Pancreas (tissue), 10 donors: ENCODE measurements at regions not wholly inside any gene's neighbourhood (a gene's known extent, or its start where the extent isn't known, plus 50 kb on each side); places are given as distances from the start of the nearest gene placed in this dataset.

Experiments
- ATAC-seq, 4 donors: fragments of 200-7000 bp; cut with Tn5 transposase; one replicate each; pipeline versions ENCODE4 v1.8.0 to v1.9.1; 2020; ENCODE audit warnings: mild to moderate bottlenecking in 4 of 4, moderate library complexity in 4 of 4
- DNase-seq, 6 donors: peaks; one replicate each; pipeline ENCODE4 v3.0.0-alpha.2; 2020
- FAIRE-seq: peaks from 2 replicates; lab custom pipeline; 2012; peaks lifted over from hg19 to GRCh38; lab: Jason Lieb, UNC
- H3K27ac ChIP-seq, 4 donors: fragments of 200-600 bp; sonication (generic); 1 replicate in 3 of 4; 2 replicates in 1 of 4; pipeline versions ENCODE4 v1.5.0 to v1.8.0; 2020
- H3K27me3 ChIP-seq, 4 donors: fragments of 200-600 bp; one replicate each; pipeline ENCODE4 v1.8.0; 2021
- H3K36me3 ChIP-seq, 3 donors: fragments of 200-600 bp; sonication (generic) in 1 of 3; one replicate each; pipeline versions ENCODE4 v1.5.0 to v1.8.0; 2020 to 2021
- H3K4me1 ChIP-seq, 3 donors: fragments of 200-600 bp; one replicate each; pipeline ENCODE4 v1.8.0; 2021
- H3K4me3 ChIP-seq, 4 donors: fragments of 200-600 bp; sonication (generic) in 2 of 4; one replicate each; pipeline versions ENCODE4 v1.5.0 to v1.8.0; 2020 to 2021
- H3K9me3 ChIP-seq, 4 donors: fragments of 200-600 bp; one replicate each; pipeline ENCODE4 v1.8.0; 2021
- WGBS, 2 donors: extraction: QIAGEN DNeasy Blood & Tissue Kit; methylation state at CpG; one replicate each; pipeline ENCODE4 v1.1.7; 2013; 5-methylcytosine and 5-hydroxymethylcytosine counted together
- intact Hi-C, 3 donors: fragments of 100-400 bp; cut with DNase I; formaldehyde crosslinking; loops; one replicate each; pipeline versions ENCODE4 v1.11.1 to v1.14.2; 2022
- TF ChIP-seq, protein P1 (sequence below), 4 donors: fragments of 200-600 bp; sonication (generic) in 3 of 4; IDR thresholded peaks; one replicate each; pipeline versions ENCODE4 v1.5.0 to v1.8.0; 2021; ENCODE audit warnings: antibody characterized with exemption in 4 of 4
- donor health status: healthy with polysubstance abuse.
- donor health status: DM: no; HTN: no; CAD: no; lungs with moderate emphysema.
- donor health status: DM: no; HTN: no; CAD: no.
- donor health status: control.
- donor health status: control.
- donor health status: Bipolar disorder and iron deficiency.
- donor health status: DM: yes; HTN: yes; CAD: no.
- donor health status: DM: no; HTN: no; CAD: no.
- donor health status: DM: no; HTN: no; CAD: no.
- donor health status: DM: yes; HTN: yes; CAD: no.

GRCh38 chr6:37580176-37580955, 80.7 kb upstream of the CCDC167 start:
- intact Hi-C loops: no loop called here
- H3K27me3 ChIP-seq: no peaks in the 10 kb centered on the region
- TF ChIP-seq, protein P1, sequence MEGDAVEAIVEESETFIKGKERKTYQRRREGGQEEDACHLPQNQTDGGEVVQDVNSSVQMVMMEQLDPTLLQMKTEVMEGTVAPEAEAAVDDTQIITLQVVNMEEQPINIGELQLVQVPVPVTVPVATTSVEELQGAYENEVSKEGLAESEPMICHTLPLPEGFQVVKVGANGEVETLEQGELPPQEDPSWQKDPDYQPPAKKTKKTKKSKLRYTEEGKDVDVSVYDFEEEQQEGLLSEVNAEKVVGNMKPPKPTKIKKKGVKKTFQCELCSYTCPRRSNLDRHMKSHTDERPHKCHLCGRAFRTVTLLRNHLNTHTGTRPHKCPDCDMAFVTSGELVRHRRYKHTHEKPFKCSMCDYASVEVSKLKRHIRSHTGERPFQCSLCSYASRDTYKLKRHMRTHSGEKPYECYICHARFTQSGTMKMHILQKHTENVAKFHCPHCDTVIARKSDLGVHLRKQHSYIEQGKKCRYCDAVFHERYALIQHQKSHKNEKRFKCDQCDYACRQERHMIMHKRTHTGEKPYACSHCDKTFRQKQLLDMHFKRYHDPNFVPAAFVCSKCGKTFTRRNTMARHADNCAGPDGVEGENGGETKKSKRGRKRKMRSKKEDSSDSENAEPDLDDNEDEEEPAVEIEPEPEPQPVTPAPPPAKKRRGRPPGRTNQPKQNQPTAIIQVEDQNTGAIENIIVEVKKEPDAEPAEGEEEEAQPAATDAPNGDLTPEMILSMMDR (IDR thresholded peaks at IDR 0.05): no peak
- WGBS, 2 donors: 76 to 80% methylated on average over 11 of the region's 11 CpGs
- H3K9me3 ChIP-seq: no peaks in the 10 kb centered on the region
- ATAC-seq (no peak), DNase-seq (no peak), FAIRE-seq (no peak)
- no peaks in the 10 kb centered on the region for H3K36me3 ChIP-seq
- no peak overlapping the region for H3K4me3 ChIP-seq
- no peaks in the 10 kb centered on the region for H3K4me1 ChIP-seq
- no peak overlapping the region for H3K27ac ChIP-seq

DNA sequence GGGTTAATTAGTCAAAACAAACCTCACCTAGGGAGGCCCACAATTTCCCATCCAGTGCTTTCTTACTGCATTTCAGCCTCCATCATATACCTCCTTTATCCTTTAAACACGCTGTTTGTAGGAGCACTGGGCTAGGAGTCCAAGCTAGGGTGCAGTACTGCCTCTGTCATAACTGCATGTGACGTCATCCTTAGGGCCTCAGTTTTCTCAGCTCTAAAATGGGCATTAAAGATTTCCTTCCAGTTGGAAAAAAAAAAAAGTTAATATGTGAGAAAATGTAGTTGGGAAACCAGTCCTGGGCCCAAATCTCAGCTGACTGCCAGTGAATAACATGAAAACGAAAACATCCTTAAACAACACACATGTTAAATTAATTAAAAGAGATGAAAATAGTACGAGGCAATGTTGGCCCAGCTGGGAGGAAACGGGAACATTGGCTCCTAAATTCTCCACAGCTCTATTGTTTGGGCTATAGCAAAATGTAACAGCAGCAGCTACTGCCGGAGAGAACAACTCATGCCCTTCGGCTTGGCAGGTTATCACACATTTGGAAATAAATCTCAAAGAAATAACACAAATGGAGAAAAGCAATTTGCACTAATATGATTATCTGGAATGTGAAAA, 79.9 kb upstream of the CCDC167 start:
- Histone ChIP-seq H3K9me3 (no peaks in the 10 kb centered on the region), H3K4me1 (no peaks in the 10 kb centered on the region), H3K36me3 (no peaks in the 10 kb centered on the region), H3K27ac (no peak overlapping the region), H3K4me3 (no peak overlapping the region), H3K27me3 (no peaks in the 10 kb centered on the region)
- ATAC-seq (no peak), FAIRE-seq (no peak), DNase-seq (no peak)
- TF ChIP-seq, protein P1 (IDR thresholded peaks at IDR 0.05): no peak
- intact Hi-C loops: no loop called here
- 72 to 80% methylated on average over 7 of the region's 7 CpGs for WGBS, 2 donors

DNA sequence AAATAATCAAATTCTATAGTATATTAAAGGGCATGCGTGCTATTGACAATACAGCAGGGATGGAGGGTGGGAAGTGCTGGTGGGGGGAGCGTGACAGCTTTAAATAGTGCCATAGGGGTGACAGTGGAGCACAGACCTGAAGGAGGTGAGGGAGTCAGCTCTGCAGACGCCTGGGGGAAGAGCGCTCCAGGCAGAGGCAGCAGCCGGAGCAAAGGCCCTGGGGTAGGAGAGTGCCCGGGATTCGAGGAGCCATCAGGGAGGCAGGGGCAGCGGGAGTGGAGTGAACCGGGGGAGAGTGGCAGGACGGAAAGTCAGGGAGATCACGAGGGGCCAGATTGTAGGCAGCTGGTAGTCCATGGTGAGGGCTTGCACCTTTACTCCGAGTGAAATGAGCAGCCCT, 78.4 kb upstream of the CCDC167 start:
- intact Hi-C loops: no loop called here
- WGBS, 2 donors: 83 to 84% methylated on average over 12 of the region's 12 CpGs
- FAIRE-seq: no peak

DNA sequence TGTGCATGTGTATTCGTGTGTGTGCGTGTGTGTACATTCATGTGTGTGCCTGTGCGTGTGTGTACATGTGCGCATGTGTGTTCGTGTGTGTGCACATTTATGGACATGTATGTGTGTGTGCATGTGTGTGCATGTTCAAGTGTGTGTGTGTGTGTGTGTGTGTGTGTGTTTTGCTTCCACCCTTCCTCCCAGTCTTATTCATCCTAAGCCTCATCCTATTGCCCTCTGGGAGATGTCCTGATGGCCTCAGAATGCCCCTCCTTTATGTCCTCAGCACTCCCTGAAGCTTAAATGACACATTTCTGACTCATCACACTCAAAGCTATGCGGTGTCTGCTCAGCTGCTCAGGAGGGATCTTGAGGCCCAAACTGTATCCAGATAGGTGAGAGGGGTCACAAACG, 76.6 kb upstream of the CCDC167 start:
- no peak for FAIRE-seq
- Histone ChIP-seq H3K4me3 (no peak overlapping the region), H3K9me3 (no peaks in the 10 kb centered on the region), H3K27me3 (no peaks in the 10 kb centered on the region), H3K36me3 (no peaks in the 10 kb centered on the region), H3K27ac (no peak overlapping the region), H3K4me1 (no peaks in the 10 kb centered on the region)
- intact Hi-C loops: no loop called here
- ATAC-seq: no peak
- TF ChIP-seq, protein P1 (IDR thresholded peaks at IDR 0.05): no peak
- no peak for DNase-seq
- WGBS, 2 donors: 74 to 77% methylated on average over 7 of the region's 7 CpGs

More for the DNA sequence above, 78.4 kb upstream of the CCDC167 start:
- TF ChIP-seq, protein P1 (IDR thresholded peaks at IDR 0.05): no peak
- ATAC-seq (no peak), DNase-seq (no peak)
- no peaks in the 10 kb centered on the region for H3K9me3 ChIP-seq
- H3K4me1 ChIP-seq: no peaks in the 10 kb centered on the region
- no peaks in the 10 kb centered on the region for H3K36me3 ChIP-seq
- no peaks in the 10 kb centered on the region for H3K27me3 ChIP-seq
- H3K4me3 ChIP-seq: no peak overlapping the region
- no peak overlapping the region for H3K27ac ChIP-seq

GRCh38 chr6:37575221-37575620, 75.5 kb upstream of the CCDC167 start:
- Histone ChIP-seq H3K4me1 (no peaks in the 10 kb centered on the region), H3K9me3 (no peaks in the 10 kb centered on the region), H3K27ac (no peak overlapping the region), H3K27me3 (no peaks in the 10 kb centered on the region), H3K4me3 (no peak overlapping the region), H3K36me3 (no peaks in the 10 kb centered on the region)
- WGBS, 2 donors: 68 to 73% methylated on average over 4 of the region's 4 CpGs
- intact Hi-C loops: no loop called here
- TF ChIP-seq, protein P1 (IDR thresholded peaks at IDR 0.05): no peak
- no peak for ATAC-seq
- peak in 1 of 6 donors; percentile 1 for DNase-seq
- FAIRE-seq: no peak
